ENCODE measurements at regions not wholly inside any gene's neighbourhood (a gene's known extent, or its start where the extent isn't known, plus 50 kb on each side); places are given as distances from the start of the nearest gene placed in this dataset.

DNA sequence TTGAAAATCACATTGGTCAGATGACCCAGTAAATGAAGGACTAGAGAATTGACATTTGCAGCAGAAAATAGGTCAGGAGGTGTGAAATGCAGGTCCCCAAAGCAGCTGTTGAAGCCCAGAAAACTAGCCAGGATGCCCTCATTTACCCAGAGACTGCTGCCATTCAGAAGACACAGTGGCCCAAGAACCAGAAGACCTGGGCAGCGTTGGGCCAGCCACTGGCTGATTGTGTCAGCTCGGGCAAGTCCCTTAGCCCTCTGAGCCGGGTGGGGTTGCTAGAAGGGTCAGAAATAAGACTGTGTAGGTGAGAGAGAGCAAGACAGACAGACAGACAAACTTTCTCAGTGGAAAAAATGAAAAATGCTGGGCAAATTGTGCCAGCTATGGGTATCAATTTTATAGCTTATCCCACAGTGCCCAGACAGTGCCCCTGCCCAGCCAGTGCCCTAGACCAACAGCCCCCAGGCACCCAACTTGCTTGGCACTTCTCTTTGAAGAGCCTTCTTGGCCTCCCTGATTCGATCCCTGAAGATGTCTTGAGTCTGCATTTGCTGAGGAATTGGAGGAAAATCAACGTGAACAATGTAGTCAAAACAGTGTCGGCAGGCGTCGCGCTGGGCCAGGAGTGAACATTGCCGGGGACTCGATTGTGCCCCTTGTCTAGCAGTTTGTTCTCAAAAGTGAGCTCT, 198.3 kb downstream of the MN1 start:
- no peak overlapping the region for H3K9ac ChIP-seq (replicated peaks in 1 of 4; ENCODE audit: extremely low read depth in 1 of 4, low read depth in 3 of 4, low read length in 3 of 4)
- 0 out of 2 replicates have a peak overlapping the region, but pooled peaks have one; percentile 26 for H2AFZ ChIP-seq (ENCODE audit: low read length)
- peak overlapping the region; percentile 44; the same call in 1 of the 2 replicates for H2BK5ac ChIP-seq (ENCODE audit: low read depth, low read length)
- H3K27ac ChIP-seq (ENCODE audit: low read depth, low read length): no peak overlapping the region
- H4K8ac ChIP-seq (ENCODE audit: extremely low read depth, insufficient read depth, low read length): no peak overlapping the region; the same call in none of the 2 replicates
- no peak overlapping the region for H3K4ac ChIP-seq (replicated peaks; ENCODE audit: insufficient read length, low read depth, low read length)
- FAIRE-seq: no peak
- no peak overlapping the region for H4K5ac ChIP-seq (ENCODE audit: insufficient read length, low read depth, low read length)
- WGBS, 2 experiments (ENCODE audit: extremely low coverage in 1 of 2, insufficient coverage in 1 of 2, insufficient read length in 1 of 2, insufficient replicate concordance in 2 of 2, low coverage in 1 of 2, low lambda C conversion rate in 2 of 2, missing lambda C conversion rate in 1 of 2): 93% methylated on average over 11 of the region's 11 CpGs; no CpG with 5 or more reads in 1 of the 2 experiments
- no peak overlapping the region for H3K56ac ChIP-seq (replicated peaks; ENCODE audit: insufficient read length, low read depth, low read length)
- no peak overlapping the region for H3K23ac ChIP-seq (ENCODE audit: insufficient read length)
- H3K4me2 ChIP-seq (ENCODE audit: insufficient read depth in 1 of 2, low read depth in 2 of 2, low read length in 2 of 2): no peak overlapping the region
- no peaks in the 10 kb centered on the region for H3K79me2 ChIP-seq (ENCODE audit: control insufficient read depth in 1 of 2, insufficient read depth in 2 of 2, low read length in 2 of 2)
- peaks cover 0 to 4% (median 1%) of the 10 kb centered on the region in 4 experiments; a peak in 3 of 7 replicates for H3K4me1 ChIP-seq (replicated peaks in 1 of 4; ENCODE audit: control insufficient read depth in 3 of 4, insufficient read depth in 4 of 4, low read length in 3 of 4)
- 0 out of 7 replicates have a peak, but pooled peaks cover 0 to 2% (median 0%) of the 10 kb centered on the region in 4 experiments for H3K27me3 ChIP-seq (replicated peaks in 1 of 4; ENCODE audit: control insufficient read depth in 3 of 4, extremely low read depth in 1 of 4, insufficient read depth in 3 of 4, low read length in 3 of 4)
- no peaks in the 10 kb centered on the region for H3K79me1 ChIP-seq (ENCODE audit: low read depth, low read length)
- no peak for DNase-seq (ENCODE audit: low read depth in 1 of 2, low spot score in 2 of 2)
- no peak overlapping the region for H2BK120ac ChIP-seq (replicated peaks; ENCODE audit: low read depth, low read length)
- TF ChIP-seq CHD1 (IDR thresholded peaks at IDR 0.05; ENCODE audit: low read depth, low read length) (no peak), TAF1 (IDR thresholded peaks at IDR 0.05; ENCODE audit: low read depth, low read length) (no peak), ASH2L (IDR thresholded peaks at IDR 0.05; ENCODE audit: low read length) (no peak), HDAC6 (IDR thresholded peaks at IDR 0.05; ENCODE audit: low read depth, low read length) (no peak), BACH1 (IDR thresholded peaks at IDR 0.05; ENCODE audit: low read length) (no peak), SIRT6 (IDR thresholded peaks at IDR 0.05; ENCODE audit: low read length) (no peak), POLR2AphosphoS5 (IDR thresholded peaks at IDR 0.05; ENCODE audit: low read depth, low read length) (no peak), CTBP2 (IDR thresholded peaks at IDR 0.05; ENCODE audit: borderline replicate concordance, insufficient read depth, insufficient read length, low read length) (no peak), SIX5 (IDR thresholded peaks at IDR 0.05; ENCODE audit: low read depth, low read length) (no peak), TAF7 (optimal IDR thresholded peaks at IDR 0.05; ENCODE audit: borderline replicate concordance, low read depth, low read length) (no peak)
- TF ChIP-seq, protein P1, sequence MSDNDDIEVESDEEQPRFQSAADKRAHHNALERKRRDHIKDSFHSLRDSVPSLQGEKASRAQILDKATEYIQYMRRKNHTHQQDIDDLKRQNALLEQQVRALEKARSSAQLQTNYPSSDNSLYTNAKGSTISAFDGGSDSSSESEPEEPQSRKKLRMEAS (IDR thresholded peaks at IDR 0.05): no peak
- H2BK15ac ChIP-seq (ENCODE audit: low read length): no peak overlapping the region
- H2AK5ac ChIP-seq (ENCODE audit: low read depth, low read length): no peak overlapping the region
- H3K9me3 ChIP-seq (ENCODE audit: insufficient read depth in 2 of 2, low read depth in 1 of 2, low read length in 1 of 2): no peaks in the 10 kb centered on the region
- H2BK12ac ChIP-seq (ENCODE audit: low read depth, low read length): no peak overlapping the region
- H3K23me2 ChIP-seq (ENCODE audit: low read depth, low read length): no peaks in the 10 kb centered on the region
- no peak overlapping the region for H3K18ac ChIP-seq (ENCODE audit: extremely low read depth, low read length)
- CTCF ChIA-PET (ENCODE audit: partially characterized antibody): interaction anchor here (0.8 to 2.2 kb wide), 7 partner anchors 10 to 581 kb away, joined by 3 to 8 read pairs (median 3); no protein-coding TSS in a partner anchor
- POLR2A ChIA-PET (ENCODE audit: partially characterized antibody): no interaction called here
- no peak overlapping the region for H2BK20ac ChIP-seq (ENCODE audit: low read length)
- no peaks in the 10 kb centered on the region for H4K20me1 ChIP-seq (replicated peaks in 1 of 2; ENCODE audit: control insufficient read depth in 1 of 2, insufficient read depth in 2 of 2, low read length in 2 of 2)
- H4K91ac ChIP-seq (replicated peaks; ENCODE audit: insufficient read length, low read length): no peak overlapping the region
- H3K14ac ChIP-seq (ENCODE audit: insufficient read length): no peak overlapping the region
- no peaks in the 10 kb centered on the region for H3K36me3 ChIP-seq (ENCODE audit: control insufficient read depth in 2 of 4, insufficient read depth in 4 of 4, low read length in 3 of 4)
- no peak overlapping the region for H3K4me3 ChIP-seq (ENCODE audit: extremely low read depth in 1 of 4, insufficient read depth in 2 of 4, low read depth in 3 of 4, low read length in 4 of 4)

Measured in H1 (cell line).